ENCODE measurements at regions not wholly inside any gene's neighbourhood (a gene's known extent, or its start where the extent isn't known, plus 50 kb on each side); places are given as distances from the start of the nearest gene placed in this dataset.

GRCh38 chr1:29712801-29713200 lies 476.5 kb downstream of the PTPRU start:
- DNase-seq (ENCODE audit: low spot score), result no peak

GRCh38 chr1:29712284-29712651 lies 475.9 kb downstream of the PTPRU start:
- no peak for DNase-seq (ENCODE audit: low spot score)

- peak; percentile 66 for DNase-seq (ENCODE audit: low spot score)
Observed at GRCh38 chr1:29711582-29712283, 475.4 kb downstream of the PTPRU start.

- DNase-seq (ENCODE audit: low spot score), result peak; percentile 84
Observed at GRCh38 chr1:29709704-29710280, 473.5 kb downstream of the PTPRU start.

GRCh38 chr1:29708796-29709703 lies 472.7 kb downstream of the PTPRU start:
- DNase-seq (ENCODE audit: low spot score), result peak; percentile 89

- peak; percentile 28 for DNase-seq (ENCODE audit: low spot score)
Observed at GRCh38 chr1:29708381-29708780, 472.1 kb downstream of the PTPRU start.

- DNase-seq (ENCODE audit: low spot score), result no peak
Observed at GRCh38 chr1:29707796-29708195, 471.5 kb downstream of the PTPRU start.

GRCh38 chr1:29706936-29707335 lies 470.6 kb downstream of the PTPRU start:
- peak; percentile 60 for DNase-seq (ENCODE audit: low spot score)

- DNase-seq (ENCODE audit: low spot score), result no peak
Observed at GRCh38 chr1:29704430-29704829, 468.1 kb downstream of the PTPRU start.

- peak; percentile 42 for DNase-seq (ENCODE audit: low spot score)
Observed at GRCh38 chr1:29703596-29704370, 467.5 kb downstream of the PTPRU start.

GRCh38 chr1:29700491-29700890 lies 464.2 kb downstream of the PTPRU start:
- no peak for DNase-seq (ENCODE audit: low spot score)

GRCh38 chr1:29698626-29699025 lies 462.3 kb downstream of the PTPRU start:
- DNase-seq (ENCODE audit: low spot score), result no peak

- peak; percentile 82 for DNase-seq (ENCODE audit: low spot score)
Observed at GRCh38 chr1:29698033-29698432, 461.7 kb downstream of the PTPRU start.

- DNase-seq (ENCODE audit: low spot score), result no peak
Observed at GRCh38 chr1:29697391-29697780, 461.1 kb downstream of the PTPRU start.

- DNase-seq (ENCODE audit: low spot score), result no peak
Observed at GRCh38 chr1:29696656-29697390, 460.5 kb downstream of the PTPRU start.

GRCh38 chr1:29695803-29696202 lies 459.5 kb downstream of the PTPRU start:
- DNase-seq (ENCODE audit: low spot score), result no peak

- no peak for DNase-seq (ENCODE audit: low spot score)
Observed at GRCh38 chr1:29695036-29695435, 458.7 kb downstream of the PTPRU start.

- DNase-seq (ENCODE audit: low spot score), result no peak
Observed at GRCh38 chr1:29691499-29691898, 455.2 kb downstream of the PTPRU start.

- no peak for DNase-seq (ENCODE audit: low spot score)
Observed at GRCh38 chr1:29690156-29690555, 453.8 kb downstream of the PTPRU start.

- DNase-seq (ENCODE audit: low spot score), result no peak
Observed at GRCh38 chr1:29689372-29690030, 453.2 kb downstream of the PTPRU start.

Data from H4 (cell line).